NCI-H774 (cell line): ENCODE measurements at regions not wholly inside any gene's neighbourhood (a gene's known extent, or its start where the extent isn't known, plus 50 kb on each side); places are given as distances from the start of the nearest gene placed in this dataset.
A peak's percentile ranks its signal among the peaks of the same experiment; 100 is the strongest.

ENCODE experiments used
- DNase-seq: peaks from one replicate; lab custom pipeline; 2025; lab: John Stamatoyannopoulos, UW

DNA sequence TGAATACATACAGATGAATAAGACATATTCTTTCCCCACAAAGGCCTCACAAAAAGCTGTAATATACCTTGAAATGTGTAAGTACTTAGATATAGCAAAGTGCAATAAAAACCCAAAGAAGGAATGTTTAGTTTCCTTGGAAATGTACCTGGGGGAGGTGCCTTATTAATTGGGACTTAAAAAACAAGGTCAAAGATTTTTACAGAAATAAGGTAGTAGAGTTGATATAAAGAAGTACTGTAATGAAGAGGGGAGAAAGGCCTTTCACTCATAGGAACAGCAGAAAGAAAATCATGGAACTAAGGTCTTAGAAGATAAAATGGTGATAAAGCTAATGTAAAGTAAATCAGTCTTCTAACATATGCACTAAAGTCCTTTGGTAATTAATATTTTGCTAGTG, 153.9 kb upstream of the B3GALT2 start:
- no peak for DNase-seq

DNA sequence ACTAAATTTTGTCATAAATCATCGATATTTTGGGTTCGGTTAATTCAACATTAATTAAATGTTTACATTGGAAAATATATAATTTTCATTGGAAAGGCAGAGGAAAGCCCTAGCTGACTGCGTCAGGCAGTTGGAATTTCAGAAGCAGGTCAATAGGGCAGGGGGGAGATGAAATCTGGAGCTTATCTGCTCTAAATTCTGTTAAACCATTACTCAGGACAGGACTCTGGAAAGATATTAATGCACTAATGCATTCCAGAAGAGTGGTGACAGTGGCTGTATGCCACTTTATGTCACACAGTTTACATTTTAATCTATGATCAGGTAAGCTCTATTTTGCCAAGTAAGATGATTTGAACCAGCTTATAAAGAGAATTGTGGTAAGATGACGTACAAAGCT, 153.0 kb upstream of the B3GALT2 start:
- DNase-seq: no peak

DNA sequence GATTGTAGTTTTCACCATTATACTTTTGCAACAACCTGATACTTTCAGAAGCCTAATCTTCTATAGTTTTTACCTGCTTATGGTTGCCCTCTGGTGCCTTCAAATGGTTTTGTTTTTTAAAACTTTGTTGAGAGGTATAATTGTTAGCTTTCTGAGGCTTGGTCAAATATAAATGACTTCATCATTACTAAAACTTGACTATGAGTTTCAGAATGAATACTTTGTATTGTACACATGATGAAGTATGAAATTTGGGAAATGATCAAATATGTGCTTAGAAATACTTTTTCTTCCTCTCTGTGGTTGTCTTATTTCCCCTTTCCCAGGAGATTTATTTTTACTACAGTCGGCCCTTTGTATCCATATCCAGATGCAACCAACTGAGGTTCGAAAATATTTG, 151.8 kb upstream of the B3GALT2 start:
- no peak for DNase-seq

DNA sequence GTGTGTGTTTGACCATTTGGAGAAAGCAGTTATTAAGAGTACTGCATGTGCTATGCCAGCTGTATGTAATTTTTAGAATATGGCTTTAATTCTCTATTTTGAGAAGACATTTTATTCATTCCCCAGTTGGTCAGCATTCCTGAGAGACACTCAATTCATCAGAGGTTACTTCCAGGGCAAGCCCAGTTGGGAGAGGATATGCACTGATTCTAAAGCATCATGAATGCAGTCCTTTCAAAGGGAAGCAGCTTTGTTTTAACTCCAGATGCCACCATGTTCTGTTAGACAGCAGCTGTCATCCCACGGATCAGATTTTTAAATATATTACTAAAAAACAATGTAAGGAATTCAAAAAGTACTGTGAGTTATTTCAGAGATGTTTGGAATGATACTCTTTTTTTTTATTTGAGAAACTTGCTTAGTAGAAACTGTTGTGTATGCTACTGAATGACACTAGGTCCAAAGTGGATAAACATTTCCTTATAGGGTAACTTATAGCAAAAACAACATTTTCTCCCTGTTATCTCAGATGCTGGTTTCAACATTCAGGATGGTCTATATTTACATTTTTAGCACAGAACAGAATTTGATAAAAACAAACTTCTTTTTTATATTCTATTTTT, 149.5 kb upstream of the B3GALT2 start:
- DNase-seq: no peak

DNA sequence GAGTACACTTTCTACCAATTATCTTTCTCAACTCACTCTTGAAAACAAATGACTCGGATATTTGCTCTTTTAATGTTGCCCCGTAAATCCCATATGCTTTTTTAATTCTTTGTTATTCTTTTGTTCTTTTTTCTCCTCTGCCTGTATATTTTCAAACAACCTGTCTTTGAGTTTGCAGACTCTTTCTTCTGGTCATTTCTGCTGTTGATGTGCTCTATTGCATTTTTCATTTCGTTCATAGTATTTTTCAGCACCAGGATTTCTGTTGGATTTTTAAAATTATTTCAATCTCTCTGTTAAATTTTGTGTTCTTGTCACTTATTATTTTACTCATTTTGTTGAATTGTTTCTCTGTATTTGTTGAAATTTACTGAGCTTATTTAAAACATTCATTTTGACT, 146.8 kb upstream of the B3GALT2 start:
- DNase-seq: no peak

DNA sequence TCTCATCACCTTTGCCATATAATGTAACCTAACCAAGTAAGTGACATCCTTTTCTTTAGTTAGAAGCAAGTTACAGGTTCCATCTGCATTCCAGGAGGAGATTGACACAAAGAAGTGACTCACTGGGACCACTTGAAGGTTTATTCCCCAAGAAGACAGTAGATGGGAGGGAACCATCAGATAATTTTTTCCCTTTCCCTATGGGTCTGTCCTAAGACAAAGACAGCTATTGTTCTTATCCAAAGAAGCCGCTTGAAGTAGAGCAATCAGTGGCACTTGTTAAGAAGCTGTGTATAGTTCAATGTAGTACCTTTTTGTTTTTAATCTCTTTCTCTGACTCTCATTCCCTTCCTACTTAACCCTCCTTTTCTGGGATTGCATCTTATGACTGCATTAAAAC, 139.9 kb upstream of the B3GALT2 start:
- DNase-seq: no peak

DNA sequence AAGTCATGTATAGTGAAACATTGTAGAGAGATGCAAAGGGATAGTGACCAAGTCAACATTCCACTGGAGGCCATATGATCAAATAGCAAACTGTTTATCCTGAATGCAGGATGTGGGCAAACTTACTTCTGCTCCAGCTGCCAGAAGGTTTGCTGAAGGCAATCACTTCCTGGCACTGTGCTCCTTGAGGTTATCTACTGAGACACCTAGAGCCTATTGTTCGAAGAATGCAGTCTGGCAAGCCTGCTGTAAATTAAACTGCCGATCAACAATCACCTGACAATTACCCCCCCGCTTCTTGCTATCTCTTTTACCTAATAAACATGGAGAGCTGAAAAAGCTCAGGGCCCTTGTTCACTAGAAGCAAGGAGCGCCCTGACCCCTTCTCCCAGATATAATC, 139.4 kb upstream of the B3GALT2 start:
- no peak for DNase-seq

DNA sequence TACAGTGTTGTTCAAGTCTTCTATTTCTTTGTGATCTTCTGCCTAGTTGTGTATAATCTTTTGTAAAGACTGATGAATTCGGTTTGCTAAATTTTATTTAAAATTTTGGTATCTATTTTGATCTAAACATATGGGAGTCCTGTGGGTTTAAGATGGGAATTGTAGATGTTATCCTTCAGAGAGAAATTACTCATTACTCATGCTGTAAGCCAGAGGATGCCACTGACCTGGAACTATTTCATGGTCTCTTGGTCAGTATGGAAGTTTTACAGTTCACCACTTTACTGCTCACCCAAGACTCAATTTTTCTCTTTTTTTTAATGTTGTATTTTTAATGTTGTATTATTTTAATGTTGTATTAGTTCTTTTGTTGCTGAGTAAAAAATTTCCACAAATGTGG, 138.6 kb upstream of the B3GALT2 start:
- DNase-seq: no peak

DNA sequence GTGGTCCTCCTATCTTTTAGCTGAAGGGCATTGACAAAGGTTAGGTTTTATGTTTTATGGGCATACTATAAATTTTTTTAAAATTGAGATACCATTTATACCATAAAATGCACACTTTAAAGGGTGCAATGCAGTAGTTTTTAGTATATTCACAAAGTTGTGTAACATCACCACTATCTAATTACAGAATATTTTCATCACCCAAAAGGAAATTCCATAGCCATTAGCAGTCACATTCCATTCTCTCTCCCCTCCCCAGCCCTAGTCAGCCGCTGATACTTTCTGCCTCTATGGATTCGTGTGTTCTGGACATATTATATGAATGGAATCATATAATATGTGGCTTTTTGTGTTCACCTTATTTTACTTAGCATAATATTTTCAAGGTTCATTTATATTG, 135.8 kb upstream of the B3GALT2 start:
- no peak for DNase-seq

DNA sequence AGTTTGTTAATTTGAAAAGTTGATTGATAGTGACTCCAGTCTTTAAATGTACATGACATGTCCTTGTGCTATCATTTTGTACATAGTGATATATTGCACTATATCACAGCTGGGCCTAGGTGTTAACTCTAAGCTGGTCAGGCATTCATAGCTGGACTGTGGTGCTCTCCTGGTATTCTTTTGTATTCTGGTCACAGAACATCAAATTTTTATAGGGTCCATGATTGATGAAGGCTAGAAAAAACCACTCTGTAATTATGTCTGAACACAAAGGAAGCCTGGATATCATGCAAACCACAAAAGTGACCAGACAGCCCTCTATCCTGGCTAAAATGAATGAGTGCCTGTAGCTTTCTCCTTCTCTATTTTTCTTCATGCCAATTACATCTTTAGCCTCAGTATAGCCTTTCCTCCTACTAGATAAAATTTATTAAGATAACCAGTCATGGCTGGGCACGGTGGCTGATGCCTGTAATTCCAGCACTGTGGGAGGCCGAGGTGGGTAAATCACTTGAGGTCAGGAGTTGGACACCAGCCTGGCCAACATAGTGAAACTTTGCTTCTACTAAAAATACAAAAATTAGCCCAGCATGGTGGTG, 134.9 kb upstream of the B3GALT2 start:
- no peak for DNase-seq

DNA sequence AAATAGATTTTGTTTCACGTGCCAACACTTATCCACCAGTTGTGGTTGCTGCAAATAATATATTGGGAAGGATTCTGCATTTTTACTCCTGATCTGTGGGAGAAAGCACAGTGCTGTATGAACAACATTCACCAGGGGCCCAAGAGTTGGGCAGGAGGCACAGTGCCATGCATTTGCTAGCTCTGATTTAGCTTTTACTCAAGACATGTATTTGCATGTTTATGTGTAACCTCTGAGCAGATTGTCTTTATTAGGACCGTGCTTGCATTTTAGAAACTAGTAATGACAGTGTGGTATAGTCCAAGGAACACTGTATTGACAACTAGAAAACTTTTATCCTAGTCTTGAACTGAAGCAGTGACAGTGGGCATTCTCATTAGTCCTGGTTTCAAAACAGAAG, 133.9 kb upstream of the B3GALT2 start:
- no peak for DNase-seq

DNA sequence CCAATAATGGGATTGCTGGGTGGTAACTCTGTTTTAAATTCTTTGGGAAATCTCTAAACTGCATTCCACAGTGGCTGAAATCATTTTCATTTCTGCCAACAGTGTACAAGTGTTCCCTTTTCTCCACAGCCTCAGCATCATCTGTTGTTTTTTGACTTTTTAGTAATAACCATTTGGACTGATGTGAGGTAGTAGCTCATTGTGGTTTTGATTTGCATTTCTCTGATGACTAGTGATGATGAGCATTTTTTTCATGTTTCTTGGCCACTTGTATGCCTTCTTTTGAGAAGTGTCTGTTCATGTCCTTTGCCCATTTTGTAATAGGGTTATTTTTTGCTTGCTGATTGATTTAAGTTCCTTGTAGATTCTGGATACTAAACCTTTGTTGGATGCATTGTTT, 131.9 kb upstream of the B3GALT2 start:
- DNase-seq: no peak

DNA sequence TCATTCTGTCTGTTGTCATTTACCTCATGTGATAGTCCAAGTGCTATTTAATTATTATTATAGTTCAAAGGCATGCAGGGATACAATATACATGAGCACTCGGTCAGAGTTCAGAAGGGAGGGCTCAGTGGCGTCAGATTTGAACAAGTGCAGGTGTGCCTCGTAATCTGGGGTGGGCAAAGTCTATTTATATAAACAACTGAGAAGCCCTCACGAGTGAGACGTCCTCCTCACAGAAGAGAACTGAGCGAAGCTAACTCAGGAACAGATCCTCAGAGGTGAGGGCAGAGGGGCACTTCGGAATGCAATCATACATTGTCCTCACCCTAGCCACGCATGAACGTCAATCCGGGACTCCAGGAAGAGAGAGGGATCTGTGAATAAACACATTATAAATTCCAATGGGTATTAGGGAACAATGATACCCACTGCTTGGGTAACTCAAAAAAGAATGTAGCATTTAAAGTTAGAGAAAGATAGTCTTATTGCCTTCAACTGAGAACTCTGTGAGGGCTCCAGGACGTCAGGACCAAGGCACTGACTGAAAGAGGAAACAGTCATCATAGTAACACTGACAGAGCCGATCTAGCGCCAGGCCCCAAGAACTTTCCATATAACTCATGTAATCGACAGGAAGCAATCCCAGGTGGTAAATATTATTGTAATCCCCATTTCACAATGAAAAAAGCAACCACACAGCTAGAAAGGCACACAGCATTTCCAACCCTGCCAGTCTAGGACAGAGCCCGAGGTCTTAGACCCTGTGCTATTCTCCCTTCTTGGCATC, 127.1 kb upstream of the B3GALT2 start:
- DNase-seq: no peak

DNA sequence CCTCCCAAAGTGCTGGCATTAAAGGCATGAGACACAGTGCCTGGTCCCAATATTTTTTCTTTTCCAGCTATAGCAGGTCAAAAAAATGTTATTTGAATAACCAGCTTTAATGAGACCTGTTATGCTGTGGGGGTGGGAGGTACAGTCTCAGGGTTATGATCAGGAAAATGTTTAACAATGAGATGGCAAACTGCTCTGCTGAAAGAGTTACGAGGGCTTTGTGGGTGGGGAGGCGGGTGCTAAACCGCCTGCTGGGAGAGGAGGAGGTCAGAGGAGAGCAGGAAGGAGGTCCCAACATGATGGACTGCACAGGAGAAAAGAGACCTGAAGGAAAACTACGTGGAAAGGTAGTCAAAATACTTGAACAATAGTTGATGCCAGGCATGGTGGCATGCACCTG, 126.0 kb upstream of the B3GALT2 start:
- DNase-seq: no peak

DNA sequence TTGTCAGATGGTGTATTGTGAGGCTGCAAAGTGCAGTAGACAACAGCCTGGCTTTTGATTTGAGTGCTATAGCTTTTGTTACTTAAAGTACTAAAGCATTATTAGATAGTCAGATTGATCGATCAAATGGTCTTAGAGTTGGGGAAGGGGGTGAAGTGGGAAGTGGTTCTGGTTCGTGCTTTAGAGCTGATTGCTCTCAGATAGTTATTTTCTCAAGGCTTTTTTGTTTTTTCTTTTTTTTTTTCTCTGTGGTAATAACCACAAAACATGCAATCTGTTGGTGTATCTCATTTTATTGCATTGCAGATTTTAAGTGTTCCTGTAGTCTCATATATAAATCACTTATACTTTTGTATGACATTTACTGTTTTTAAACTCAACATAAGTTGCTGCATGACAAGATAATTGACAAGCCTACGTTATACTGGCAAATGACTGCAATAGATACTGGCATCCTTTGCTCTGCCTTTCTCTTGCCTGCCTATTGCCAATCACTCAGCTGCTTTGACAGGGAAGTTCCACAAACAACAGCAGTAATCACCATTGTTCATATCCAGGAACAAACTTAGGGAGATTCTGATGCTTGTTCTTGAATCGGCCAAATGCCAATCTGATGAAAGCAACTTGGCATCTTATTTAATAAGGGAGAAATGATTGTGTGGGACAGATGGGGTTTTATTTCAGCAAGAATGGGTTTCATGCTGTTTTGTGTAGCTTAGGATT, 125.0 kb upstream of the B3GALT2 start:
- DNase-seq: no peak

DNA sequence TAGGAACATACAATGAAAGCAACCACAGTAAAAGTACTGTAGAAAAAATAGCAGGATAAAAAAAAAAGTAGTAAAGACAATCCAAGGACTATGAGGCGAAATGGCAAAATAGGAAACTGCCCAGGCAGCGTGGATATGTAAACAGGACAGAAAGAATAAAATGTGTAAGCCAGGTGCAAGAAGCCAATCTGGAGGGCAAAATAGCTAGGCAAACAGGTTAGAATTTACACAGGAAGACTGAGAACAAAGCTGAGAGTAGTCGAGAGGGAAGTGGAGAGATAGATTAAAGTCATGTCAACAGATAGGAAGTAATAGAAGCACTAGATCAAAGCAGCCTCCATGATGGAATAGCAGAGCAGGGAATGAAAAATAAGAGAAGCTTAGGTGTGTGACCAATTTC, 124.2 kb upstream of the B3GALT2 start:
- peak; percentile 94 for DNase-seq

DNA sequence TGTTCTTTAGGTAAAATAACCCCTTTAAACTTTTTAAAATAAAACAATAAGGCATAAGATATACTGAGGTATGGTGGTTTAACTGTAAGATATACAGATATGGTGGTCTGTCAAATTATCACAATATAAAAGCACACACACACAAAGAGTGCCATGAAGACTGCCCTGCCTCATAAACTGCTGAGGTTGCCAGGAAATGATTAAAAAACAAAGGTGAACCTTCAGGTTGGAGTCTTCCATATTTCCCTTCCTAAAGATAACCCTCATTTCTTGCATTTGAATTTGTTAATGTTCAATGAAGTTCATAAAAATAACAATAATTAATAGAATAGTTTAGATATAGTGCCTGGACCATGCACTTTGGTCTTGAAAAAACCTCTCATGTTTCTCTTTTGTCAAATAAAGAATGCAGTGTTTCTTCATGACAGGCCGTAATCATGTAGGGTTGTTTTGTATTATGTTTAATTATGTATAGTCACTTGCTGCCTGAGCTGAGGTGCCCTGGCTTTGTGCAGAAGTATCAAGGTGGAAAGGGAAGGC, 123.6 kb upstream of the B3GALT2 start:
- no peak for DNase-seq

DNA sequence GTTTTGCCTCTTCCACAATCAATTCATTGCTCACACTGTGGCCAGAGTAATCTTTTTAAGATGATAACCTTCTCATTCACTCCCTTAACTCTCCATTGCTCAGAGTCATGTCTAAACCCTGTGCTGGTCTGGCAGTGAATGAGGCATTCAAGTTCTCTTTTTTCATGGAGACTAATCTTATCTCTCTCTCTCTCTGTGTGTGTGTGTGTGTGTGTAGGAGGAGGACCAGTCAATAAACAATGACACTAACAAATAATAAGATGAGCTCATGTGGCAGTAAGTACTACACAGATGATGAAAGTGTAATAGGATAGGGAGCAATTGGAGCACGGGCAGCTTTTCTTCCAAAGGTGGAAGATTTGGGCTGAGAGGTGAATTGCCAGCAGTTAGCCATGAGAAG, 122.0 kb upstream of the B3GALT2 start:
- DNase-seq: no peak

DNA sequence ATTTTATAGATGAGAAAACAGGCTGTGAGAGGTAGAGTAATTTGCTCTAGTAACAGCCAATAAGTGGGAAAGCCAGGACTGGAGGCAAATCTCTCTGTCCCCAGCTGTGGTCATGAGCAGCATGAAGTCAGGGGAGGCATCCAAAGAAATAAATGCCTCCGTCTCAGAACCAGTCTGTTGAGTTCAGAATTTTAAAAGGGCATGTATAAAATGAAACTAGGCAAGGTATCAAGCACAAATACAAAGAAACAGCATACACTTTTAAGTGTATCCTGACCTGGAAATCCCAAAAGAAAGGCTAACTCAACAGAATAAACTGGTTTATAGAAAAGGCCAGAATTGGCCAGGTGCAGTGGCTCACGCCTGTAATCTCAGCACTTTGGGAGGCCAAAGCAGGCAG, 120.0 kb upstream of the B3GALT2 start:
- DNase-seq: no peak
